GM23248 (cell line): ENCODE measurements at regions not wholly inside any gene's neighbourhood (a gene's known extent, or its start where the extent isn't known, plus 50 kb on each side); places are given as distances from the start of the nearest gene placed in this dataset.

ENCODE experiments used
- EZH2 ChIP-seq: fragments of 200-600 bp; sonication (generic); IDR thresholded peaks from 2 replicates; pipeline ENCODE4 v1.6.1; 2018; ENCODE audit warnings: antibody characterized with exemption, mild to moderate bottlenecking; ENCODE audit not compliant: insufficient read depth, poor library complexity, severe bottlenecking
- EZH2phosphoT487 ChIP-seq: fragments of 200-600 bp; sonication (generic); IDR thresholded peaks from 2 replicates; pipeline ENCODE4 v1.6.1; 2018; ENCODE audit warnings: antibody characterized with exemption, moderate library complexity, mild to moderate bottlenecking, low read depth; ENCODE audit not compliant: insufficient read depth

GRCh38 chr3:102329066-102329465 is 105.7 kb upstream of the ZPLD1 start:
- no peak for TF ChIP-seq EZH2
- TF ChIP-seq EZH2phosphoT487, result no peak
